PC-3 (cell line): ENCODE measurements at regions not wholly inside any gene's neighbourhood (a gene's known extent, or its start where the extent isn't known, plus 50 kb on each side); places are given as distances from the start of the nearest gene placed in this dataset.

Source experiments
- ATAC-seq: fragments of 200-7000 bp; cut with Tn5 transposase; 2 replicates; pipeline ENCODE4 v1.9.1; 2020; ENCODE audit warnings: mild to moderate bottlenecking, moderate library complexity
- BruUV-seq: library from RNA; stranded (reverse); fragments of 400-500 nt; replicated peaks from 2 replicates; lab custom pipeline; 2021; lab: Mats Ljungman, UMichigan
- CTCF ChIA-PET: fragments of 300-600 bp; sonication (Branson Sonifier 250); formaldehyde crosslinking; loops from one replicate; lab custom pipeline; 2022; ENCODE audit warnings: antibody characterized with exemption; lab: Charles Lee
- POLR2A ChIA-PET: fragments of 300-600 bp; sonication (Branson Sonifier 250); formaldehyde crosslinking; loops from one replicate; lab custom pipeline; 2022; ENCODE audit warnings: antibody characterized with exemption; ENCODE audit not compliant: unreplicated experiment; lab: Charles Lee
- DNase-seq: peaks from one replicate; pipeline ENCODE4 v3.0.0-alpha.2; 2015
- H2AFZ ChIP-seq: fragments of 300-600 bp; sonication (generic); 2 replicates; pipeline ENCODE4 v1.6.0; 2016; ENCODE audit warnings: antibody characterized with exemption, low read length
- H3F3A ChIP-seq: fragments of 300-600 bp; sonication (generic); one replicate; pipeline ENCODE4 v1.6.0; 2017; ENCODE audit warnings: antibody characterized with exemption, low read length, control low read depth, mild to moderate bottlenecking; ENCODE audit not compliant: unreplicated experiment
- H3K27ac ChIP-seq: fragments of 300-600 bp; sonication (generic); 2 replicates; pipeline ENCODE4 v1.5.1; 2016; ENCODE audit warnings: mild to moderate bottlenecking, low read length
- H3K27me3 ChIP-seq: fragments of 300-600 bp; sonication (generic); 2 replicates; pipeline ENCODE4 v1.6.1; 2016; ENCODE audit warnings: low read length, mixed read lengths
- H3K36me3 ChIP-seq: fragments of 300-600 bp; sonication (generic); 2 replicates; pipeline ENCODE4 v1.6.1; 2016; ENCODE audit warnings: low read depth, mixed run types, low read length, mixed read lengths
- H3K4me1 ChIP-seq: fragments of 300-600 bp; sonication (generic); 2 replicates; pipeline ENCODE4 v1.5.1; 2016; ENCODE audit warnings: low read length; ENCODE audit not compliant: insufficient read depth
- H3K4me2 ChIP-seq: fragments of 300-600 bp; sonication (generic); 2 replicates; pipeline ENCODE4 v1.6.0; 2016; ENCODE audit warnings: low read length
- H3K4me3 ChIP-seq: fragments of 300-600 bp; sonication (generic); 2 replicates; pipeline ENCODE4 v1.5.1; 2016; ENCODE audit warnings: mild to moderate bottlenecking, low read length, mixed read lengths
- H3K79me2 ChIP-seq: fragments of 300-600 bp; sonication (generic); 2 replicates; pipeline ENCODE4 v1.6.1; 2017; ENCODE audit warnings: low read length, mixed read lengths
- H3K9ac ChIP-seq: fragments of 300-600 bp; sonication (generic); 2 replicates; pipeline ENCODE4 v1.6.0; 2016; ENCODE audit warnings: mild to moderate bottlenecking, low read length
- H3K9me2 ChIP-seq: fragments of 300-600 bp; sonication (generic); replicated peaks from 2 replicates; pipeline ENCODE4 v1.6.1; 2016; ENCODE audit warnings: mixed run types, low read length, mixed read lengths
- H3K9me3 ChIP-seq: fragments of 300-600 bp; sonication (generic); 2 replicates; pipeline ENCODE4 v1.6.1; 2016; ENCODE audit warnings: low read length, mixed read lengths
- H4K20me1 ChIP-seq: fragments of 300-600 bp; sonication (generic); 2 replicates; pipeline ENCODE4 v1.6.1; 2016; ENCODE audit warnings: low read length, mixed read lengths
- CTCF ChIP-seq: fragments of 300-600 bp; sonication (generic); conservative IDR thresholded peaks from 2 replicates; pipeline ENCODE4 v1.5.1; 2017; ENCODE audit warnings: antibody characterized with exemption, low read depth, mild to moderate bottlenecking, low read length
- EZH2 ChIP-seq: fragments of 300-600 bp; sonication (generic); IDR thresholded peaks from one replicate; pipeline ENCODE4 v1.6.1; 2017; ENCODE audit warnings: antibody characterized with exemption, mild to moderate bottlenecking, low read length; ENCODE audit not compliant: unreplicated experiment
- EZH2phosphoT487 ChIP-seq: fragments of 300-600 bp; sonication (generic); IDR thresholded peaks from 2 replicates; pipeline ENCODE4 v1.6.1; 2018; ENCODE audit warnings: mild to moderate bottlenecking, antibody characterized with exemption, low read length, borderline replicate concordance
- intact Hi-C: fragments of 100-400 bp; cut with micrococcal nuclease; formaldehyde crosslinking; loops from 2 replicates; pipeline ENCODE4 v1.9.0; 2023

- Histone ChIP-seq H3K4me2 (no peak overlapping the region), H3K27me3 (no peaks in the 10 kb centered on the region), H3K27ac (no peak overlapping the region), H3K79me2 (no peaks in the 10 kb centered on the region), H3K36me3 (no peaks in the 10 kb centered on the region), H4K20me1 (no peaks in the 10 kb centered on the region), H3K9me3 (no peaks in the 10 kb centered on the region), H3F3A (no peaks in the 10 kb centered on the region), H3K4me3 (no peak overlapping the region), H3K4me1 (peaks cover 10% of the 10 kb centered on the region), H3K9me2 (no peaks in the 10 kb centered on the region), H2AFZ (no peak overlapping the region), H3K9ac (no peak overlapping the region)
- no peak for DNase-seq
- ATAC-seq: no peak
- intact Hi-C loops: no loop called here
- ChIA-PET POLR2A (no interaction called here), CTCF (no interaction called here)
- BruUV-seq: no TSS peak
- TF ChIP-seq EZH2phosphoT487: no peak
- TF ChIP-seq EZH2: no peak
- no peak for TF ChIP-seq CTCF
These were observed 398.6 kb downstream of the RFPL4B start for GRCh38 chr6:112745765-112746164.

GRCh38 chr6:112749673-112750072 lies 402.5 kb downstream of the RFPL4B start:
- Histone ChIP-seq H3K4me2 (no peak overlapping the region), H3K27me3 (no peaks in the 10 kb centered on the region), H3K9ac (no peak overlapping the region), H3K9me3 (no peaks in the 10 kb centered on the region), H4K20me1 (no peaks in the 10 kb centered on the region), H3K27ac (peak overlapping the region; percentile 27; the same call in 1 of the 2 replicates), H3K79me2 (no peaks in the 10 kb centered on the region), H3K9me2 (no peaks in the 10 kb centered on the region), H2AFZ (no peak overlapping the region), H3K4me1 (peaks cover 10% of the 10 kb centered on the region), H3K36me3 (no peaks in the 10 kb centered on the region), H3K4me3 (no peak overlapping the region), H3F3A (no peaks in the 10 kb centered on the region)
- TF ChIP-seq EZH2phosphoT487: no peak
- TF ChIP-seq EZH2: no peak
- no peak for TF ChIP-seq CTCF
- ChIA-PET CTCF (no interaction called here), POLR2A (no interaction called here)
- ATAC-seq (peak; percentile 93), DNase-seq (peak; percentile 75)
- BruUV-seq: no TSS peak
- intact Hi-C loops: no loop called here

GRCh38 chr6:112752305-112752704 lies 405.2 kb downstream of the RFPL4B start:
- Histone ChIP-seq H3K4me1 (peaks cover 10% of the 10 kb centered on the region), H3K36me3 (no peaks in the 10 kb centered on the region), H3K9me2 (no peaks in the 10 kb centered on the region), H3K4me3 (no peak overlapping the region), H2AFZ (no peak overlapping the region), H3K9me3 (no peaks in the 10 kb centered on the region), H3K4me2 (no peak overlapping the region), H3K27ac (no peak overlapping the region), H3K27me3 (no peaks in the 10 kb centered on the region), H3K9ac (no peak overlapping the region), H3K79me2 (no peaks in the 10 kb centered on the region), H3F3A (no peaks in the 10 kb centered on the region), H4K20me1 (no peaks in the 10 kb centered on the region)
- ATAC-seq: no peak
- intact Hi-C loops: no loop called here
- POLR2A ChIA-PET: no interaction called here
- TF ChIP-seq CTCF (no peak), EZH2phosphoT487 (no peak), EZH2 (no peak)
- CTCF ChIA-PET: no interaction called here
- BruUV-seq: no TSS peak
- no peak for DNase-seq
